Activated effector memory CD4-positive, alpha-beta T cell treated with Interleukin-2 at 50 U/mL for 16 hours (primary cell): ENCODE measurements at regions not wholly inside any gene's neighbourhood (a gene's known extent, or its start where the extent isn't known, plus 50 kb on each side); places are given as distances from the start of the nearest gene placed in this dataset.

Source experiments
- DNase-seq: peaks from one replicate; pipeline ENCODE4 v3.0.0-alpha.2; 2020

- DNase-seq = peak; percentile 5
Measured at GRCh38 chr3:109532257-109533216, 195.2 kb upstream of the DPPA4 start.

GRCh38 chr3:109545746-109546145, 208.4 kb upstream of the DPPA4 start:
- no peak for DNase-seq

- no peak for DNase-seq
Measured at GRCh38 chr3:109548192-109548938, 211.0 kb upstream of the DPPA4 start.

- DNase-seq = no peak
Measured at GRCh38 chr3:109553591-109554371, 216.4 kb upstream of the DPPA4 start.

- no peak for DNase-seq
Measured at GRCh38 chr3:109559389-109559788, 222.0 kb upstream of the DPPA4 start.

GRCh38 chr3:109563149-109563548, 225.8 kb upstream of the DPPA4 start:
- DNase-seq = peak; percentile 27

- no peak for DNase-seq
Measured at GRCh38 chr3:109569135-109569846, 231.9 kb upstream of the DPPA4 start.

- no peak for DNase-seq
Measured at GRCh38 chr3:109570408-109570807, 233.1 kb upstream of the DPPA4 start.

- no peak for DNase-seq
Measured at GRCh38 chr3:109572301-109572700, 235.0 kb upstream of the DPPA4 start.

GRCh38 chr3:109596991-109597390, 259.6 kb upstream of the DPPA4 start:
- DNase-seq = no peak

GRCh38 chr3:109597444-109597843, 260.1 kb upstream of the DPPA4 start:
- no peak for DNase-seq

- DNase-seq = no peak
Measured at GRCh38 chr3:109607897-109608296, 270.6 kb upstream of the DPPA4 start.

- no peak for DNase-seq
Measured at GRCh38 chr3:109608574-109608973, 271.2 kb upstream of the DPPA4 start.

GRCh38 chr3:109618766-109619378, 281.5 kb upstream of the DPPA4 start:
- no peak for DNase-seq

GRCh38 chr3:109631897-109632296, 294.6 kb upstream of the DPPA4 start:
- no peak for DNase-seq

GRCh38 chr3:109640146-109640652, 302.9 kb upstream of the DPPA4 start:
- DNase-seq = no peak

GRCh38 chr3:109642025-109642424, 304.7 kb upstream of the DPPA4 start:
- DNase-seq = no peak

GRCh38 chr3:109643590-109643989, 306.2 kb upstream of the DPPA4 start:
- no peak for DNase-seq

- no peak for DNase-seq
Measured at GRCh38 chr3:109644332-109644731, 307.0 kb upstream of the DPPA4 start.

- DNase-seq = no peak
Measured at GRCh38 chr3:109644746-109645145, 307.4 kb upstream of the DPPA4 start.

GRCh38 chr3:109648027-109648426, 310.7 kb upstream of the DPPA4 start:
- DNase-seq = no peak

- no peak for DNase-seq
Measured at GRCh38 chr3:109656225-109656624, 318.9 kb upstream of the DPPA4 start.
